HG03060 (cell line): ENCODE measurements at regions not wholly inside any gene's neighbourhood (a gene's known extent, or its start where the extent isn't known, plus 50 kb on each side); places are given as distances from the start of the nearest gene placed in this dataset.

Source experiments
- ATAC-seq: cut with Tn5 transposase; IDR thresholded peaks from one replicate; pipeline ENCODE4 v1.9.1; 2021; ENCODE audit warnings: low read depth, moderate number of reproducible peaks; ENCODE audit not compliant: unreplicated experiment

- no peak for ATAC-seq
Measured at GRCh38 chr10:9608602-9609001, 1409.1 kb upstream of the CELF2 start.

GRCh38 chr10:9613338-9614075 is 1404.2 kb upstream of the CELF2 start:
- ATAC-seq: peak; percentile 94

GRCh38 chr10:9615189-9615588 is 1402.5 kb upstream of the CELF2 start:
- ATAC-seq: no peak

DNA sequence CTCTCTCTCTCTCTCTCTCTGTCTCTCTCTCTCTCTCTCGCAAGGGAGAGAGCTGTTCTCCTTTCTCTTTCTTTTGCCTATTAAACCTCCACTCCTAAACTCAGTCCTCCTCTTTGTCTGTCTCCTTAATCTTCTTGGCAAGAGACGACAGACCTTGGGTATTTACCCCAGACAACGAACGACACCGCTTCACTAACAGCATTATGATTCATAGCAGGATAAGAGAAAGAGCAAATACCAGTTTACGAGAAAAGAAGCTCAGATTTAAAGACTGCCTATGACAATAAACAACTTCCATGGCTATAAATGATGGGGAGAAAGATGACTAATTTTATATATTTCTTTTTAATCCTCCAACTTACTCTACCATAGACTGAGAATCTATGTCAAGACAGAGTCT is 1396.5 kb upstream of the CELF2 start:
- no peak for ATAC-seq

- no peak for ATAC-seq
Measured at GRCh38 chr10:9625304-9625703, 1392.4 kb upstream of the CELF2 start.

- no peak for ATAC-seq
Measured at GRCh38 chr10:9634466-9634865, 1383.2 kb upstream of the CELF2 start.

DNA sequence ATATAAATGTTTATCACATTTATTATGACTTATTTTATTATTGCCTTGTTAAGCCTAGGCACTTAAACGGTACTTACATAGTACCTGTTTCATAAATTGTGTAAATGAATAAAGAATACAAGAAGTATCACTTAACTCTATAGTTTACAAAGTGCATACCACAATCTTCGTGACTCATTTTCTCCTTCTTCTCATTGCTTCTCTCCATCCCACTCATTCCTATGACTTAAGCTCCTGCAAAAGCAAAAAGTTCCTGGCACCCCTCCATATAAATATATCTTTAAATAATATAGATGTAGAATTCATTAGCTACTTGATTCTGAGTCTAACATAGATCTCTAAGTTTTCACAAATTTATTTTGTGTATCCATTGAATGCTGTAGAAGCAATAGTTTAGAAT is 1382.0 kb upstream of the CELF2 start:
- ATAC-seq: no peak

- no peak for ATAC-seq
Measured at GRCh38 chr10:9636216-9636615, 1381.5 kb upstream of the CELF2 start.

- no peak for ATAC-seq
Measured at GRCh38 chr10:9643782-9644181, 1373.9 kb upstream of the CELF2 start.

DNA sequence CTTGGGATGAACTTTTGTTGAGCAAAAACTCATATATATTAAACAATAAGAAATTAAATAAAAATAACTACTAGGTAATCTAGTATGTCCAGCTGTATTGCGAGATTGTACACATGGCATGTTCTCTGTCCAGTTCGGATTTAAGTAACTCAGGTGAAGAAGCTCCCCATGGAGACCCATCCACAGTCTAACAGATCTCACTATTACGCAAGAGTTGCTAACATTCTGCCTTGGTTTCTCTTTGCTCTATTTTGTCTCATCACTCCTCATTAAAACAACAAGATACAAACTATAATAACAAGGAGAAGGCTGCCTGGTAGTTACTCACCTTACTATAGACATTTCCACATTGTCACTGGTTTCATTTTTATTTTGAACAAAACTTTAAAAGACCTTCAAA is 1372.3 kb upstream of the CELF2 start:
- no peak for ATAC-seq

DNA sequence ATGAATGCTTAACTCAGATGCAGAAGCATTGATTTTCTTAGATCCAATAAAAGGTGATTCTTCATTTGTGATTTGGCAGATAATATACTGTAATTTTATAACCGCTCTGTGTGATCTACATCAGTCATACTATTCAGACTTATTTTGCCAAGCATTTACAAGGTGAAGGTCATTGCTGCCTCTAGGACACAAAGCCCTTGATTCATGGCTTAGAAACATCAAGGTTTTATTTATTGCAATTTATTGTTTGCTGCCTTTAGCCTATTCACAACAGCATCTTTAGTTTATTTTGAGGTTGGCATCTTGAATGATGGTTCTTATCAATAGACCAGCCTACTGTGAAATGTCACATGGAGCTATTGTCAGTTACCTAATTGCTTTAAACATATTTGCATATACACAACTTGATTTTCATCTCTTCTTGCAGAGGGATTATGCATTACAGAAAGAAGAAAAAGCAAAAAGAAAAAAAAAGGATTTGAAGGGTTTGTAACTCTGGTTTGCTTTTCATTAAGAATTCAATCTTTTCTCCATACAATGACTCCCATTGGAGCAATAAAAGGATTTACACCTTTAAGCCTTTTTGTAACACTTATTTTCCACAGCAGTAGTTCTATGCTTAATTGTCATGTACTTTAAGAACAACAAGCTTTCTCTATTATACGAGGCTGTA is 1371.6 kb upstream of the CELF2 start:
- no peak for ATAC-seq

- no peak for ATAC-seq
Measured at GRCh38 chr10:9654261-9654660, 1363.4 kb upstream of the CELF2 start.

DNA sequence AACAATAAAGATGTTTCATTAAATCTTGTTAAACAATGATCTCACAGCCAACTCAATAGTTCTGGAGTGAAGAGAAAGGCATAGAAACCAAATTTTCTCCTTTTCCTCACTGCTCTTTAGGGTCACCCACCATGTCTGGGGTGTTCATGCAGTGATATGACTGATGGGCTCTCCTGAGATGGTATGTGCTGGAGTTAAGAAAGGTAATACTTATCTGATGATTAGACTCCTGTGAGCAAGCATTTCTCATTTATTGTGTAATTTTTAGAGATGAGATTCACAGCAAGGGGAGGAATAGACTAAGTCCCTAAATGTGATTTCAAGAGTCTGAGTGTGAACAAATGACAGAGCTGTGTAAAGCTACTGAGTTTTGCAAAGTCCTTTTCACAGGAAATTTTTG is 1361.3 kb upstream of the CELF2 start:
- ATAC-seq: no peak

DNA sequence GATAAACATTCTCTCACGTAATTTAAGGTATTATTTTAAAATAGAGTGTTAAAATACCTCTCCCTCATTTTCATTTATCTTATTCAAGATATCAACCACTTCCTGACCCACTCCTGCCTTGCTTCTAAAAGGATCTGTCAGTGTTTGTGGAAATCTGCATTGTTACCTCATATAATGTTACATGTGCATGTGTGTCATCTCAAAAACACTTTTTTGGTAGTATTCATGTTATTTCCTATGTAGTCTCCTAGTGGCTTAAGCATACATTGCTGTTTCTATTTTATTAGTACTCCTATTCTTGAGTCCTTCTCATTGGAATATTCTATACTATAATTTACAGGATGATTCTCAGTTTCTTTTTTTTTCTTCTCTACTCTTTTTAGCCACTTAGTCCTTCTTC is 1360.7 kb upstream of the CELF2 start:
- no peak for ATAC-seq

- no peak for ATAC-seq
Measured at GRCh38 chr10:9657530-9657929, 1360.1 kb upstream of the CELF2 start.

- ATAC-seq: no peak
Measured at GRCh38 chr10:9668411-9668810, 1349.3 kb upstream of the CELF2 start.

DNA sequence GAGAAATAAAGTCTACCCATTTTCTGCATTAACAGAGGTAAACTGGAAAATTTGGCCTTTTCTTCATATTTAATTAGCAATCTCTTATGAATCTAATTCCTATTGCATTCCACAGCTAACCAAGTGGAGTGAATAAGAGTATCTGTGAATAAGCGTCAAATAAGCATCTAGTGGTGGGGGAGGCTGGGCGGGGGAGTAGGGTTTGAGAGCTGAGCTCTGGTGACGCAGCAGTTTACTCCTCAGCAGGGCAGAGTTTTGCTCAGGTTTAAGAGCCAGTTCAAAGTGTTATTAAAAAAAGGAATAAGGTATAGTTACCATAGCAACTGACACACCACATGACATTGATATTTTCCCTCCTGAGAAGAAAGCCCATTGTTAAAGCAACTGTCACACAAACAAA is 1346.8 kb upstream of the CELF2 start:
- ATAC-seq: no peak

GRCh38 chr10:9681655-9682054 is 1336.0 kb upstream of the CELF2 start:
- ATAC-seq: no peak

DNA sequence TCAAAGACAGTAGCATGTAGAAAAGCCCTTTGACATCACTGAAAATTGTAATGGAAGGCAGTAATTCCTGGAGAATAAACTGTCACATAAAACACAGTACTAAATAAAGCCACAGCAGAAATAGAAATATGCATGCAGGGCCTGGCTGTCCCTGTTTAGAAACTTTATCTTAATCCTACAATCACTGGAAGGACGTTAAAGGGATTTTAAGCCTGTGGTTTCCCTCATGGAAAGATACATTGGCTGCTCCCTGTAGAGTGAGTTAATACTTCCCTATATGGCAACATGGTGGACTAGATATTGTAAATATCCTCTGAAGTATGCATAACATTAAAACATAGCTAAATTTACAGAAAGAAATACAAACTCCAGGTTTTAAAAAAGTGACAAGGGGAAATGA is 1334.9 kb upstream of the CELF2 start:
- no peak for ATAC-seq

DNA sequence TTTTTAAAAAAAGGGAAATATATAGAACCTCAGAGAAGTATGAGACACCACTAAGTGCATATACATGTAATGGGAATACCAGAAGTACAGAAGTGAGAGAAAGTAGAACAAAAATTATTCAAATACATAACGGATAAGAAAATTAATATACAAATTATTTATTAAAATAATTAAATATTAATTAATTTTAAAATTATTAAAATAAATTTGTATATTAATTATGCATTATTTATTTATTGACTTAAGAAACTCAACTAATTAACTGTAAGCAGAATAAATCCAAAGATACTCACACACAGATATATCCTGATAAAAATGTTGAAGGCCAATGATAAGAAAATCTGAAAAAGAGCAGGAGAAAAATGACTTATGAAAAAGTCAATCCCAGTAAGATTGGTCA is 1333.5 kb upstream of the CELF2 start:
- no peak for ATAC-seq

DNA sequence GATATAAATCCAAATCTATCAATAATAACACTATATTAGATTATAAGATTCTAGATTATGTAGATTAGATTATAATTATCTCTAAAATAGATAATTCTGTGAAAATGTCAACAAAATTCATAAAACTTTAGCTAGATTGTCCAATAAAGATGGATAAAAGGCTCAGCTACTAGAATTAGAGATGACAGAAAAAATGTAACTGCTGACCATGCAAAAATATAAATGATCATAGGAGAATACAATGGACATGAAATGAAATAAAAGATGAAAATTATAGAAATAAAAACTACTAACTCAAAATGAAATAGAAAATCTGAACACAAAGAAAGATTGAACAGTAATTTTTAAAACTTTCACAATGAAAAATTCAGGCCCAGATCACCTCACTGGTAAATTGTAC is 1332.1 kb upstream of the CELF2 start:
- ATAC-seq: no peak

GRCh38 chr10:9688711-9689110 is 1329.0 kb upstream of the CELF2 start:
- ATAC-seq: no peak
